Neural progenitor cell (in vitro differentiated cells): ENCODE measurements at regions not wholly inside any gene's neighbourhood (a gene's known extent, or its start where the extent isn't known, plus 50 kb on each side); places are given as distances from the start of the nearest gene placed in this dataset.

Experiments used
- EZH2 ChIP-seq: fragments of 200-600 bp; sonication (generic); IDR thresholded peaks from 2 replicates; pipeline ENCODE4 v1.6.1; 2017; ENCODE audit warnings: antibody characterized with exemption, mild to moderate bottlenecking, moderate library complexity
- TF ChIP-seq, protein P1 (sequence below): fragments of 200-600 bp; sonication (generic); IDR thresholded peaks from 2 replicates; pipeline ENCODE4 v1.5.1; 2017; ENCODE audit warnings: antibody characterized with exemption, mild to moderate bottlenecking

DNA sequence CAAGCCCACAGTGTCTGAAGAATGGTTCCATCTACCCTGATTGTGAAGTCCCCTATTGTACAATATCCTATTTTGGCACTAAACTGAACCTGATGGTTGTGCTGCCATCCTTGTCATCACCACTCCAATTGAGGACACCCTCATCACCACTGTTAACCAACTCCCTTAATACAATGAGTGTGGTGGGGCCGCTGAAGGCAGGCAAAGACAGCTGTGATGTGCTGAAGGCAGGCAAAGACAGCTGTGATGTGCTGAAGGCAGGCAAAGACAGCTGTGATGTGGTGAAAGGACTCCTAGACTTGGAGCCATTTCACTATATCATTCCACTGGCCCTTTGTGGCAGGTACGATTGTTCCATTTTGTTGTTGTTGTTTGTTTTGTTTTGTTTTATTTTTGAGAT, 481.6 kb downstream of the SOX6 start:
- no peak for TF ChIP-seq EZH2
- TF ChIP-seq, protein P1, sequence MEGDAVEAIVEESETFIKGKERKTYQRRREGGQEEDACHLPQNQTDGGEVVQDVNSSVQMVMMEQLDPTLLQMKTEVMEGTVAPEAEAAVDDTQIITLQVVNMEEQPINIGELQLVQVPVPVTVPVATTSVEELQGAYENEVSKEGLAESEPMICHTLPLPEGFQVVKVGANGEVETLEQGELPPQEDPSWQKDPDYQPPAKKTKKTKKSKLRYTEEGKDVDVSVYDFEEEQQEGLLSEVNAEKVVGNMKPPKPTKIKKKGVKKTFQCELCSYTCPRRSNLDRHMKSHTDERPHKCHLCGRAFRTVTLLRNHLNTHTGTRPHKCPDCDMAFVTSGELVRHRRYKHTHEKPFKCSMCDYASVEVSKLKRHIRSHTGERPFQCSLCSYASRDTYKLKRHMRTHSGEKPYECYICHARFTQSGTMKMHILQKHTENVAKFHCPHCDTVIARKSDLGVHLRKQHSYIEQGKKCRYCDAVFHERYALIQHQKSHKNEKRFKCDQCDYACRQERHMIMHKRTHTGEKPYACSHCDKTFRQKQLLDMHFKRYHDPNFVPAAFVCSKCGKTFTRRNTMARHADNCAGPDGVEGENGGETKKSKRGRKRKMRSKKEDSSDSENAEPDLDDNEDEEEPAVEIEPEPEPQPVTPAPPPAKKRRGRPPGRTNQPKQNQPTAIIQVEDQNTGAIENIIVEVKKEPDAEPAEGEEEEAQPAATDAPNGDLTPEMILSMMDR, result no peak
